Mesendoderm (in vitro differentiated cells): ENCODE measurements at regions not wholly inside any gene's neighbourhood (a gene's known extent, or its start where the extent isn't known, plus 50 kb on each side); places are given as distances from the start of the nearest gene placed in this dataset.

Source experiments
- DNase-seq: peaks from one replicate; pipeline ENCODE4 v3.0.0; 2013
- H2AK5ac ChIP-seq: 2 replicates; pipeline ENCODE4 v1.6.1; 2013; ENCODE audit warnings: low read length, inconsistent platforms
- H2BK120ac ChIP-seq: 2 replicates; pipeline ENCODE4 v1.6.1; 2013; ENCODE audit warnings: low read depth, mild to moderate bottlenecking, low read length, moderate library complexity, mixed read lengths
- H2BK15ac ChIP-seq: replicated peaks from 2 replicates; pipeline ENCODE4 v1.6.1; 2013; ENCODE audit warnings: low read depth, mild to moderate bottlenecking, moderate library complexity
- H2BK5ac ChIP-seq: 2 replicates; pipeline ENCODE4 v1.6.1; 2013; ENCODE audit warnings: low read length, inconsistent platforms
- H3K18ac ChIP-seq: 2 replicates; pipeline ENCODE4 v1.6.1; 2013; ENCODE audit warnings: mild to moderate bottlenecking, low read length, mixed read lengths
- H3K23ac ChIP-seq: one replicate; pipeline ENCODE4 v1.6.1; 2013; ENCODE audit warnings: low read length
- H3K27ac ChIP-seq: 2 replicates; pipeline ENCODE4 v1.5.1; 2013; ENCODE audit warnings: low read depth, mild to moderate bottlenecking, inconsistent platforms, low read length, moderate library complexity
- H3K27me3 ChIP-seq: 2 replicates; pipeline ENCODE4 v1.6.1; 2013; ENCODE audit warnings: low read length, control low read depth, mild to moderate bottlenecking, inconsistent platforms; ENCODE audit not compliant: insufficient read depth, poor library complexity
- H3K36me3 ChIP-seq: 2 replicates; pipeline ENCODE4 v1.6.1; 2013; ENCODE audit warnings: low read length, inconsistent platforms; ENCODE audit not compliant: control insufficient read depth, insufficient read depth
- H3K4ac ChIP-seq: one replicate; pipeline ENCODE4 v1.6.1; 2013; ENCODE audit warnings: low read depth, mild to moderate bottlenecking, low read length, moderate library complexity
- H3K4me1 ChIP-seq: 2 replicates; pipeline ENCODE4 v1.6.1; 2013; ENCODE audit warnings: low read depth, low read length, inconsistent platforms; ENCODE audit not compliant: control insufficient read depth
- H3K4me2 ChIP-seq: 2 replicates; pipeline ENCODE4 v1.6.1; 2013; ENCODE audit warnings: low read length
- H3K4me3 ChIP-seq: 2 replicates; pipeline ENCODE4 v1.5.1; 2013; ENCODE audit warnings: mild to moderate bottlenecking, low read length
- H3K56ac ChIP-seq: one replicate; pipeline ENCODE4 v1.6.1; 2013; ENCODE audit warnings: low read length
- H3K79me1 ChIP-seq: 2 replicates; pipeline ENCODE4 v1.6.1; 2013; ENCODE audit warnings: low read length, inconsistent platforms
- H3K79me2 ChIP-seq: 2 replicates; pipeline ENCODE4 v1.6.1; 2013; ENCODE audit warnings: mild to moderate bottlenecking, low read length; ENCODE audit not compliant: control insufficient read depth, insufficient read depth
- H3K9ac ChIP-seq: 2 replicates; pipeline ENCODE4 v1.6.1; 2013; ENCODE audit warnings: low read length, inconsistent platforms
- H4K5ac ChIP-seq: one replicate; pipeline ENCODE4 v1.6.1; 2013; ENCODE audit warnings: low read length
- H4K8ac ChIP-seq: one replicate; pipeline ENCODE4 v1.6.1; 2013; ENCODE audit warnings: low read depth, mild to moderate bottlenecking, control low read depth, low read length, moderate library complexity
- WGBS: extraction: QIAGEN DNeasy Blood & Tissue Kit; methylation state at CpG from one replicate; pipeline ENCODE4 v1.1.7; 2013; ENCODE audit warnings: low lambda C conversion rate, missing lambda C conversion rate; ENCODE audit not compliant: insufficient coverage; ENCODE audit errors: extremely low coverage; 5-methylcytosine and 5-hydroxymethylcytosine counted together

DNA sequence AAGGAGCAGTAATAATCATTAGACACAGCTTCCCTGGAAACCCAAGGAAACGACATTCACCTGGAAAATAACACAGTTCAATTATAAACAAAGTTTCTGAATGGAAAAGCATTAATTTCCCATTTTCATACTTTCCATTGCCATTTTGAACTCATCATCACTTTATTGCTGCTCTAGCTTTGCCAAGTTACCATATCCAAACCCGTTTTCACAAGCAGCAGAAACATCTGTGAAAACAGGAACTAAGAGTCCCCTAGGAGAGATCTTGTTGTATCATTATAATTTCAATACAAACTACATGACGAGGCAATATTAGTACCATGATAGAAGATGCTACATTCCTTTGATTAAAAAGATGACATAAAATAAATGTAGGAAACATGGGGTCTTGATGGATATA is 597.0 kb upstream of the NRXN1 start:
- H2BK5ac ChIP-seq = no peak overlapping the region
- no peaks in the 10 kb centered on the region for H3K27me3 ChIP-seq
- no peak overlapping the region for H4K8ac ChIP-seq

GRCh38 chr2:51624995-51625394 is 593.1 kb upstream of the NRXN1 start:
- no peak overlapping the region for H2BK5ac ChIP-seq
- no peak overlapping the region for H3K56ac ChIP-seq
- H3K36me3 ChIP-seq = no peaks in the 10 kb centered on the region
- no peaks in the 10 kb centered on the region for H3K27me3 ChIP-seq
- H2BK15ac ChIP-seq = no peak overlapping the region
- H2AK5ac ChIP-seq = no peak overlapping the region
- no peak overlapping the region for H3K27ac ChIP-seq
- no peaks in the 10 kb centered on the region for H3K79me2 ChIP-seq
- H2BK120ac ChIP-seq = no peak overlapping the region
- no peak overlapping the region for H3K4me3 ChIP-seq
- no peak overlapping the region for H4K8ac ChIP-seq
- H3K18ac ChIP-seq = no peak overlapping the region
- H3K4ac ChIP-seq = no peak overlapping the region
- no peaks in the 10 kb centered on the region for H3K79me1 ChIP-seq
- H3K4me1 ChIP-seq = no peaks in the 10 kb centered on the region
- H4K5ac ChIP-seq = no peak overlapping the region
- DNase-seq = peak; percentile 8
- H3K4me2 ChIP-seq = no peak overlapping the region
- no peak overlapping the region for H3K23ac ChIP-seq
- no CpG with 5 or more reads among the region's 3 CpGs for WGBS
- H3K9ac ChIP-seq = no peak overlapping the region

More for the DNA sequence above, 597.0 kb upstream of the NRXN1 start:
- H3K79me2 ChIP-seq = no peaks in the 10 kb centered on the region
- no peak overlapping the region for H3K4me3 ChIP-seq
- no CpG with 5 or more reads among the region's 3 CpGs for WGBS
- no peak overlapping the region for H3K27ac ChIP-seq
- no peak overlapping the region for H3K9ac ChIP-seq
- H3K4me2 ChIP-seq = no peak overlapping the region
- H3K56ac ChIP-seq = no peak overlapping the region
- H3K36me3 ChIP-seq = no peaks in the 10 kb centered on the region
- H2BK120ac ChIP-seq = no peak overlapping the region
- H3K79me1 ChIP-seq = no peaks in the 10 kb centered on the region
- H3K18ac ChIP-seq = no peak overlapping the region
- H3K4ac ChIP-seq = no peak overlapping the region
- H3K23ac ChIP-seq = no peak overlapping the region
- H2BK15ac ChIP-seq = no peak overlapping the region
- DNase-seq = no peak
- H4K5ac ChIP-seq = no peak overlapping the region
- no peak overlapping the region for H2AK5ac ChIP-seq
- H3K4me1 ChIP-seq = no peaks in the 10 kb centered on the region

GRCh38 chr2:51620796-51621195 is 588.9 kb upstream of the NRXN1 start:
- no peak overlapping the region for H3K4me3 ChIP-seq
- H3K56ac ChIP-seq = no peak overlapping the region
- no peaks in the 10 kb centered on the region for H3K36me3 ChIP-seq
- H2BK5ac ChIP-seq = no peak overlapping the region
- H4K8ac ChIP-seq = no peak overlapping the region
- DNase-seq = peak; percentile 17
- no peak overlapping the region for H3K27ac ChIP-seq
- H3K4me1 ChIP-seq = no peaks in the 10 kb centered on the region
- no peak overlapping the region for H3K18ac ChIP-seq
- no peak overlapping the region for H3K4ac ChIP-seq
- no peaks in the 10 kb centered on the region for H3K79me2 ChIP-seq
- H4K5ac ChIP-seq = no peak overlapping the region
- no peak overlapping the region for H2AK5ac ChIP-seq
- H3K23ac ChIP-seq = no peak overlapping the region
- H3K9ac ChIP-seq = no peak overlapping the region
- no CpG with 5 or more reads among the region's 1 CpG for WGBS
- no peak overlapping the region for H2BK15ac ChIP-seq
- H3K4me2 ChIP-seq = no peak overlapping the region
- H3K79me1 ChIP-seq = no peaks in the 10 kb centered on the region
- H3K27me3 ChIP-seq = no peaks in the 10 kb centered on the region
- H2BK120ac ChIP-seq = no peak overlapping the region

- no peaks in the 10 kb centered on the region for H3K79me1 ChIP-seq
Observed at GRCh38 chr2:51619961-51620360, 588.0 kb upstream of the NRXN1 start.

GRCh38 chr2:51612387-51612786 is 580.5 kb upstream of the NRXN1 start:
- Histone ChIP-seq H3K4me2 (no peak overlapping the region), H2AK5ac (no peak overlapping the region), H3K79me1 (no peaks in the 10 kb centered on the region), H3K4me3 (no peak overlapping the region), H2BK15ac (no peak overlapping the region), H4K8ac (no peak overlapping the region), H3K4me1 (no peaks in the 10 kb centered on the region), H3K27ac (no peak overlapping the region), H3K4ac (no peak overlapping the region), H2BK5ac (no peak overlapping the region), H3K36me3 (no peaks in the 10 kb centered on the region), H3K18ac (no peak overlapping the region), H3K23ac (no peak overlapping the region), H3K56ac (no peak overlapping the region), H3K79me2 (no peaks in the 10 kb centered on the region), H4K5ac (no peak overlapping the region), H2BK120ac (no peak overlapping the region), H3K27me3 (no peaks in the 10 kb centered on the region), H3K9ac (no peak overlapping the region)
- no peak for DNase-seq
- no CpG with 5 or more reads among the region's 3 CpGs for WGBS

More at GRCh38 chr2:51619961-51620360, 588.0 kb upstream of the NRXN1 start:
- Histone ChIP-seq H3K36me3 (no peaks in the 10 kb centered on the region), H3K4me1 (no peaks in the 10 kb centered on the region), H2BK15ac (no peak overlapping the region), H4K5ac (no peak overlapping the region), H3K4me2 (no peak overlapping the region), H2AK5ac (no peak overlapping the region), H2BK120ac (no peak overlapping the region), H3K27me3 (no peaks in the 10 kb centered on the region), H4K8ac (no peak overlapping the region), H3K9ac (no peak overlapping the region), H3K18ac (no peak overlapping the region), H3K4ac (no peak overlapping the region), H3K79me2 (no peaks in the 10 kb centered on the region), H3K56ac (no peak overlapping the region), H3K27ac (no peak overlapping the region), H3K23ac (no peak overlapping the region), H3K4me3 (no peak overlapping the region), H2BK5ac (no peak overlapping the region)
- WGBS = no CpG with 5 or more reads among the region's 1 CpG
- DNase-seq = no peak

DNA sequence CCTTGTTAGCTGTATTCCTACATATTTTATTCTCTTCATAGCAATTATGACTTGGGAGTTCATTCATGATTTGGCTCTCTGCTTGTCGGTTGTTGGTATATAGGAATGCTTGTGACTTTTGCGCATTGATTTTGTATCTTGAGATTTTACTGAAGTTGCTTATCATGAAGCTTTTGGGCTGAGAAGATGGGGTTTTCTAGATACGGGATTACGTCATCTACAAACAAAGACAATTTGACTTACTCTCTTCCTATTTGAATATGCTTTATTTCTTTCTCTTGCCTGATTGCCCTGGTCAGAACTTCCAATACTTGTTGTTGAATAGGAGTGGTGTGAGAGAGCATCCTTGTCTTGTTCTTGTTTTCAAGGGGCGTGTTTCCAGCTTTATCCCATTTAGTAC is 569.8 kb upstream of the NRXN1 start:
- no peak overlapping the region for H3K4me3 ChIP-seq

More for the DNA sequence above, 569.8 kb upstream of the NRXN1 start:
- no peak overlapping the region for H2BK15ac ChIP-seq
- no peaks in the 10 kb centered on the region for H3K79me1 ChIP-seq
- H3K36me3 ChIP-seq = no peaks in the 10 kb centered on the region
- no peak overlapping the region for H2AK5ac ChIP-seq
- H2BK5ac ChIP-seq = no peak overlapping the region
- no peak overlapping the region for H3K23ac ChIP-seq
- H3K56ac ChIP-seq = no peak overlapping the region
- H3K4ac ChIP-seq = no peak overlapping the region
- H3K9ac ChIP-seq = no peak overlapping the region
- no peak overlapping the region for H2BK120ac ChIP-seq
- no peaks in the 10 kb centered on the region for H3K79me2 ChIP-seq
- no peak overlapping the region for H3K4me2 ChIP-seq
- H3K27ac ChIP-seq = no peak overlapping the region
- H4K8ac ChIP-seq = no peak overlapping the region
- no peak overlapping the region for H4K5ac ChIP-seq
- H3K4me1 ChIP-seq = no peaks in the 10 kb centered on the region
- no peak overlapping the region for H3K18ac ChIP-seq
- no peak for DNase-seq
- H3K27me3 ChIP-seq = no peaks in the 10 kb centered on the region
- no CpG with 5 or more reads among the region's 5 CpGs for WGBS
